Frontal cortex (tissue), 3 donors: ENCODE measurements at regions not wholly inside any gene's neighbourhood (a gene's known extent, or its start where the extent isn't known, plus 50 kb on each side); places are given as distances from the start of the nearest gene placed in this dataset.

Experiments
- DNase-seq, 2 donors: peaks; one replicate each; pipeline ENCODE4 v3.0.0; 2012; ENCODE audit warnings: low spot score in 2 of 2
- FAIRE-seq: peaks from 2 replicates; lab custom pipeline; 2012; peaks lifted over from hg19 to GRCh38; lab: Jason Lieb, UNC
- donor health status: control.
- donor health status: control.
- donor health status: control.

DNA sequence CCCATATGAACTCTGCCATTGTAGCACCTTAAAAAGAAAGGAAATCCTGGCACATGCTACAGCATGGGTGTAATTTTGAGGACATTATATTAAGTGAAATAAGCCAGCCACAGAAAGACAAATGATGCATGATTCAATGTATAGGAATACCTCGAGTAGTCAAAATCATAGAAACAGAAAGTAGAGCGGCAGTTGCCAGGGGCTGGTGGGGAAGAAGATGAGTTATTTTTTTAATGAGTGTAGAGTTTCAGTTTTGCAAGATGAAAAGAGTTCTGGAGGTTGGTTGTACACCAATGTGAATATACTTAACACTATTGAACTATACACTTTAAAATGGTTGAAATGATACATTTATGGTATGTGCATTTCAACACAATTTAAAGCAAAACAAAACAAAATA is 133.0 kb downstream of the ZDHHC21 start:
- DNase-seq (no peak), FAIRE-seq (no peak)

DNA sequence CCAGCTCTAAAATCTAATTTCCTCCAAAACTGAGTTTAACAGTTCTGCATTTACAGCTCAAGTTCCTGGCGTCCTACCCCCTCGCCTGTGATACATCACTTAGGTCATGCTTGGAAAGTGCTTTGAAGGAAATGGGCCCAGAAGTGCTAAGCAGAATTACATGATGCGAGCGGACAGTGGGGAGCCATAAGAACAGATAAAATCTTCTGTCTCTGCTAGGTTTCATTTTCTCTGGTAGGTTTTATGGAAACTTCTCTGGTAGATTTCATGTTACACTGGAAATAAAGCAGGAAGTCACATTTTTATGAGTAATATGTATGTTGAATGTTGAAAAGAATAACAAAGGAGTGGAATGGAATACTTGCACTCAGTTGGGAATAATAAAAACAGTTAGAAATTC is 138.3 kb downstream of the ZDHHC21 start:
- DNase-seq (no peak), FAIRE-seq (no peak)

DNA sequence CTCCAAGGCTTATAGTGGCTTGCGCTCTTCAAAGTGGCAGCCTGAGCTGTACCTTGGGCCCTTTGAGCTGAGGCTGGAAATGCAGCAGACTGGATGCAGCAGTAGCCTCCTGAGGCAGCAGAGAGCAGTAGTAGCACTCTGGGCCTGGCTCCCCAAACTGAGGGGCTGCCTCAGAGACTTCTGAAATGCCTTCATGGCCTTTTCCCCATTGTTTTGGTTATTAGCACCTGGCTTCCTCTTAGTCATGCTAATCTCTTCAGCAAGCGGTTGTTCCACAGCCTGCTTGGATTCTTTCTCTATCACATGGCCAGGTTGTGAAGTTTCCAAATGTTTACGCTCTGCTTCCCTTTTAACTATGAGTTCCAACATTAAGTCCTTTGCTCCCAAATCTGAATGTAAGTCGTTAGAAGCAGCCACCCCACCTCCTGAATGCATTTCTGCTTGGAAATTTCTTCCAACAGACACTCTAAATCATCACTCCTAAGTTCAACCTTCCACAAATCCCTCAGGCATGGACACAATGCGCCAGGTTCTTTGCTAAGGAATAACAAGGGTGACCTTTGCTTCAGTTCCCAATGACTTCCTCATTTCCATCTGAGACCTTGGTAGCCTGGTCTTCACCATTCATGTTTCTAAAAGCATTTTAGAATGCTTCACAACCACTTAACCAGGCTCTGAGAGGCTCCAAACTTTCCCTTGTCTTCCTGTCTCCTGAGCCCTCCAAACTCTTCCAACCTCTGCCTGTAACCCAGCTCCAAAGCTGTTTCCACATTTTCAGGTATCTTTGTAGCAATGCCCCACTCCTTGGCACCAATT is 145.8 kb downstream of the ZDHHC21 start:
- DNase-seq, result no peak
- FAIRE-seq, result no peak

DNA sequence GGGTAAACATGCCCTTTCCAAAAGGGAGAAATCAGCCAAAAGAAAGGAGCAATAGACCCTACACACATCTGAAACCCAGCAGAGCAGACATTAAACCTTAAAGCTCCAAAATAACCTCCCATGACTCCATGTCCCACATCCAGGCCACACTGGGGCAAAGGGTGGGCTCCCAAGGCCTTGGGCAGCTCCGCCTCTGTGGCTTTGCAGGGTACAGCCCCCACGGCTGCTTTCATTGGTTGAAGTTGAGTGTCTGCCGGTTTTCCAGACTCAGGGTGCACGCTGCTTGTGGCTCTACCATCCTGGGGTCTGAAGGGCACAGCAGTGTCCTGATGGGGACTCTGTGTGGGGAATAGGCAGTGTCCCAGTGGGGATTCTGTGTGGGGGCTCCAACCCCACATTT is 146.5 kb downstream of the ZDHHC21 start:
- FAIRE-seq (no peak), DNase-seq (no peak)

DNA sequence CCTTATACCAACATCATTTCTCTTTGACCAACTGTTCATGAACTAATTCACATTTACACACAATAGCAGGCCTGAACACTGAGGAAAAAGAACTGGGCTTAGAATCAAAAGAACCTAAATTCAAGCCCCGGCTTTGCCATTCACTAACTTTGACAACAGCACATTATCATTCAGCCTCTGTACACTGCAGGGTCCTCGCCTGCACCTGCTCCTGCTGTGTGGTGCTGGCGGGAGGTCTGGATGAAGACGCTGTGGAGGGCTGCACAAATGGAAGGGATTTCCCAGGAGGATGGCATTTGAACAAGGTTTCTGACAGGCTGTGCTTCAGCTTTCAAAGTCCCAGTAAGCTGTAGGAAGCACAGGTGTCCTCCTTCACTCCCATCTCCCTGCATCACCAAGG is 151.2 kb downstream of the ZDHHC21 start:
- FAIRE-seq (no peak), DNase-seq (no peak)

DNA sequence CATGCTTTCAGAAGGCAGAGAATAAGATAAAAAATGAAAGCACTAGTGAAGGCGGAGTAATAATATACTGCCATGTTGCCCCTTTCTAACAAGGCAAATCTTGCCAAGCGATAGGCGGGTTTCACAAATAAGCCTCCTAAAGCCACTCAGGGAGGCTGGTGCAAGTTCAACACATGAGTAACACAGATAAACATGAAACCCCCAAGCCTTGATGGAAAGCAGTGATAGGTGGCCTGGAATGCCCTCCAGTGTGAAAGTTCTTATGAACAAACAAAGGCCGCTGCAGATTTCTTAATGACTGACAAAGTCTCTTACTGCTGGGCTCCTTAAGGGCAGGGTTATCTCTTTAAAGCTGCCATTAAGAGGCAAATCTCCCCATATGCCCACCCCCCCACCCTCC is 154.7 kb downstream of the ZDHHC21 start:
- FAIRE-seq, result no peak

DNA sequence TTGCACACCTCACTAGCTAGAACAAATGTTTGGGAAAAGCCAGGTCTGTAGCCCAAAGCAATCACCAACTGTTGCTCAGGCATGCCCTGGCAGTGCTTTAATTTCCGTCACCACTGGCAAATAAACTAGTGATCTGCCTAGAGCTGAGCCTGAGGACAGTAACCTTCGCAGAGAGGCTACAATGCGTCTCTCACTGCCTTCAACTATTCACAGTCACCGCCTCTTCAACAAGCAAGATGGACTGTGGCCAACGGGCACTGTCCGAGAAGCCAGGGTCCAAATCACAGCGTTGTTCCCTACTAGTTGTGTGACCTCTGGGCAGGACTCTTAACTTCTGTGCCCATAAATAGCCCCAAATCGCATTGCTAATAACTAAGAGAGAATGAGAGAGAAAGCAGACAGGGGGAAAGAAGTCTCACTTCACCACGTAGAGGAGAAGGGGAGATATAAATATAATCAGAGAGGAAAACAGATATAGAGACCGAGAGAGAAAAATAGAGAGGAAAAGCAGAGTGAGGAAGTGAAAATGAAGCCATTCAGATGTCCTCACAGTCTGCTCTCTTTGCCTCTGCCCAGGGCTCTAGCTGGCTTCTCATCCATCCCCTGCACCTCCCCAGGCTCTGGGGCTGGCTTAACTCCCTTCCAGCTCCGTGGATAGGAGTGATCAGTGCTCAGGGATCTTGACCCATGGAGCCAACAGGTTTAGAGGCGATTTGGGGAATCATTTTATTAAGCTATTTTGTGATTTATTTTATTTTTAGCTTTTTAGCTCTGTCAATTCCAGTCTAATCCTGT is 157.9 kb downstream of the ZDHHC21 start:
- no peak for DNase-seq
- no peak for FAIRE-seq

More for the DNA sequence above, 154.7 kb downstream of the ZDHHC21 start:
- no peak for DNase-seq

DNA sequence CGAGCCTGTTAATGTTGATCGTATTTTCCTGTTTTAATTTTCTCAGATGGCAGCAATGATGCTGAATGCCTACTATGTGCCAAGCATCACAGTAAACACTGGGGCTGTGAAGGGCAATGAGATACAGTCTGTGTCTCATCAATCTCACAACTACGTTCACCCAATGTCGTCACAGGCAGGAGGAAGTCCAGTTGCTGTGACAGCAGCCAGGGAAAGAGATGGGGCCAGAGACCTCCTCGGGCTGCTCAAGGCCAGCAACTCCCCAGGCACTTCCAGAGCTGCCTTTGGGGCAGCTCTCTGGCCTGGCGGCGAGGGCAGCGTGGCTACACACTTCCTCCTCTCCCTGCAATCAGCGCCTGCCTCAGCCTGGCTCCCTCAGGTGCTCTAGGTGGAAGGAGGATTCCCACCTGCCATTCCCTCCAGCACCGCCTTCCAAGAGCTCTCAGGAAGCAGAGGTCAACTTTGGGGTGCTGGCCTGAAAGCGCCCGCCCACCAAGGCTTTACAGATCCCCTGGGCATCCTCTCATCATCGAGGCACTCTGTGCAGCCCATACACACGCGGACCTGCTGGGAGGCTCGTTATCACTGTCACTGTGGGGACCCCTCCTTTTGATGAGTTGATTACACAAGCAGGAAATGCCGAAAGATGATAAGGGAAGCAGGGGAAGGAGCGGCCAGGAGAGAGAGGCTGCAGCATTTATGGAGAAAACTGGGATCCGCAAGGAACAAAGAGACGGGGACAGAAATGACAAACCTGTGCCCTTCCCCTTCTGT is 159.2 kb downstream of the ZDHHC21 start:
- no peak for FAIRE-seq
- DNase-seq, result no peak

DNA sequence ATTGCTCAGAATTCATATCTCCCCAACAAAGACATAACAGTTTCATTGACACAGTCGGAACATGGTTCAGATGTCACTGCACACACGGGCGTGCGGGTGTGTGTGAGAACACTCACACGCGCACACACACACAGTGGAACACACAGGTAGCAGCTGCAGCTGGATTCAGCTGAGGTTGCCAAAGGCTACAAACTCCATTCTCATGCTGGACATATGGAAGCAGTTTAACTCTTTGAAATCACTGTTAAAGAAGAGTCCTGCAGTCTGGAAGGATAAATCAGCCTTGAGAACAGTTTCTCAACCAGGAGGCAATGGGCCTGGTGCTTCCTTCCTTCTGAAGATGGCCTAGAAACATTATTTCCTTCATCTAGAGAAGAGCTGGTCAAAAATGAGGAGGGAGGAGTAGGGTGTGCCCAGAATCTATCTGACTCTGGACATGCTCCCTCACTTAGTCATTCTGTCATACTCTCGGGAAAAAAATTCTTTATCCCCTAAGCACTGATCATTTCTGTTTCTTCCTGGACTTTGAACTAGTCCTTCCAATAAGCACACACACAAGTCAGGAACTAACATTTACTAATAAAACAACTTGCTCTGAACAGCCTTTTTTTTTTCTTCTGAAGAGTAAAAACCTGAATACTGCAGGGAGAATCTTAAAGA is 160.6 kb downstream of the ZDHHC21 start:
- DNase-seq (no peak), FAIRE-seq (no peak)

DNA sequence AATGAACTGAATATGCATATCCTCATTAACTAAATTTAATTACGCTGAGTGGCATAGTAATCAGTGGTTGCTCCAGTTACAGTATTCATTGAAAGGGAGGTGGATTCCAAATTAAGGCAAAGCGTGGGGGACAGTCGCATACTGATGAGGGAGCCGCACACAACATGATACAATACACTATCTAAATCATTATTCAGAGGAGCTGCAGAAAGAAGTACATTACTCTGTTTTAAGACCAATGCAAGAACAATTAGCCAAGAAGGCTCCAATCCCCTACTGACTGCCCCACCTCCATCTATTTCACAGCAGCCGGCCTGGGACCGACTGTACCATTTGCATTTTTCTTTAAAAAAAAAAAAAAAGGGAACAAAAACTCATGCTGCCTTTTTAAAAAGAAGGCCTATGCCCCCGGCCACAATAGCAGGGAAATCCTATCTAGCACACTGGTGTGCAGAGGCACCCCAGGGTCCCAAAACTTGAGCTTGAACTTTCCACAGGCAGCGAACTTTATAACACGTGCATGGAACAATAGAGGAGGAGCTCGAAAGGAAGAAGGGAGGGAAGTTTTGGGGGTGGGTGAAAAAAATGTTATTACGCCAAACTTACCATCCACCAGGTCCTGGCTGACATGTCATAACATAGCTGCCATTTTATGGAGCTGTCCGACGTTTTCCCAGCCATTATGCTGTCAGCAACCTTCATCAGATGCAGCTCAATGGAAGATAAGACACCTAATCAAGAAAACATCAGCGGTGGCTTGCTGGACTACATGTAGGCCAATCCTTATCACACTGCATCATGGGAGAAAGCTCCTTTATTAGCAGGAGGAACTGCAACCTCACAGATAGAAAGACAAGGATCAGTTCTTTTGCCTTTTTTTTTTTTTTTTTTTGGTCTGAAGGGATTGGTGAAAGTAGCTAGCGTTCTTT is 161.6 kb downstream of the ZDHHC21 start:
- FAIRE-seq, result no peak
- DNase-seq, result no peak

DNA sequence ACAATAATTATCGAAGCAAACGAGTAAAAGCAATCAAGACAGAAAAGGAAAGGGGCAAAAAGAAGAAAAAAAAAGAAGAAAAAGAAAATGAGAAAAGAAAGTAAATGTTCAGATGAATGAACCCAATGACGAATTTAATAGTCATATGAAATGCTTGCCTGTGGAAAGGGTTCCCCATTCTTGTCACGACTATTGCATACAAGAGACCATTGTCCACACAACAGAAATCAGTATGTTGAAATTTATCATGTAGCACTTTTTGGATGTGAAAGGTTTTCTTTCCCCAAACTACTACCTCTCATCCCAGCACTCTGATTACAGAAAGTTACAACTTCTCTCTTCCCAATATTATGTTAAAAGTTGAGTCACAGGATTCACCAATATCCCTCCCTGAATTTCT is 162.4 kb downstream of the ZDHHC21 start:
- no peak for DNase-seq
- FAIRE-seq, result no peak

DNA sequence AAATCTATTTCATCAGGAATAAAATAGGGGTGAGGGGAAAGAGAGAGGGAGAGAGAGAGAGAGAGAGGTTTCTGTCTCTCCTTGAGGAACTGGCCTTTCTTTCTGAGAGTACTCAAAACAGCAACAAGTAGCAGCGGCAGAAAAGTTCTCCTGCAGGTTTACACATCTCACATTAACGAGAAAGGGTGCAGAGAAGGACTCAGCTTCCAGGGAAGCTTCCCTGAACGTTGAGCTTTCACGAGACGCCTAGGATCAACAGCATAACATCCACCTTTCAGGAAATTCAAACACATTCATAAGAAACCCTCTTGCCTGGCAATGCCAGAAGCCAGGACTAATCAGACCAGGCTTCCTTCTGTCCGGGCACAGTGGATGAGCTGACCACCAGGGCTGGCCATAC is 162.9 kb downstream of the ZDHHC21 start:
- FAIRE-seq, result no peak
- no peak for DNase-seq

DNA sequence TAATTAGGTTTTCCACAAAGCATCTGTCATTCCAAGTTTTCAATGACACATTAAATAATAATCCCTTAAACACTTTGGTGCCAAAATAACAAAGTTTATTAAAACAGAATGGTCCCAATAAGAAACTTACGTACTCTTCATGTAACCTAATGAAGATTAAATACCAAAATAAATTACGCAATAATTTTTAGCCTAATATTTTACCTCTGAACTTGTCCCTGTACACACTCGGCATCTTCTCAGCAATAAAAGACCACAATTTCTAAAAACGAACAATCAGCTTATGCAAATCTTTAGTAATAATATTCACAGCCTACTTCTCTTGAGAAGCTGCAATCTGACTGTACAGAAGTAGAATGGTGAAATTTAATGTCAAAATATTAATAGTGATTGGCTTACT is 163.6 kb downstream of the ZDHHC21 start:
- FAIRE-seq, result no peak

DNA sequence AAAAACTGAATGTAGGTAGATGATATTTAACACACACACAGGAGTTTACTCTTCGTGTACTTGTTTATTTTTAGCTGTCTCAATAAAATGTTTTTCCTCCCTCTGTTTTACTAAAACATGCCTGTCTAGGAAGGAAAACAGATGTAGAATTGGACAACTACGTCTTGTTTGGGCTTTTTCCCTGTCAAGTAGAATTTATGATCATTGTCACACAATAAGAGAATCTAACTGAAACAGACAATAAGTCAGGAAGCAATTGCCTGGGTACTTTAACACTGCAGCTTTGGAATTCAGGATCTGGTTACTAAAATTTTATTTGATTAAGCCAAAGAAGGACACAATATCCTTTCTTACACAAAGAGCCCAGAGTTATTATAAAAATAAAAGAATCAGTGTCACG is 164.2 kb downstream of the ZDHHC21 start:
- FAIRE-seq, result no peak
- no peak for DNase-seq

More for the DNA sequence above, 163.6 kb downstream of the ZDHHC21 start:
- DNase-seq, result no peak

DNA sequence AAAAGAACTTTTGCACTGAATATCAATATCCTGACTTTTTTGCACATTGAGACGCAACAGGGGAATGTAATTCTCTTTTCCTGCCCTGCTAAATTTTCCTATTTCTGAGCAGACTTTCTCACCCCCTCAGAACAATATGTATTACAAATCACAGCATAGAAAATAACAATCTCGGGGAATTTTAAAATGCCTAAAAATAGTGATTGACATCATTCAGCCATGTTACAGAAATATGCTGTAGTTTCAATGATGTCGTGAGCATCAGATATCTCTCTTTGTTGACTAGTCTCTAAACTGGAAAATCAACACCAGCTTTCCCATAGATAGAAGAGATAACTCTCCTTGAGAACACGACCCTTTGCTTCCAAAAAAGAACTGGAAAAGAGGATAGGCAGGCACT is 166.7 kb downstream of the ZDHHC21 start:
- FAIRE-seq, result no peak
- no peak for DNase-seq

DNA sequence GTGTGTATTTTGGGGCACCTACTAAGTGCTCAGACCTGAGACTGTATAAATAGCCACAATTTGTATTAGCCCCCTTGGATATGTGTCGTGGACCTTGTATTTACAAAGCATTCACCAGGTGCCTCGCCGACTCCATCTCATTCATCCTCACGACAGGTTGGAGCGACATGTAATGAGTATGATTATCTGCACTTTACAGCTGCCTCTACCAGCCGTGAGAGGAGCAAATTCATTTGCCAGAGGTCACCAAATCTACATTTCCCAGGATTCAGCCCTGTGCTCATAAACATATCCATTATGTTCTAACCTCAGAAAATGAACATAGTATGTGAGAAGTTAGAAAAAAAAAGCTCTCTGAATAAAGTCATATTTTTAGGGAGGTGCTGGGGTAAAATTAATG is 167.4 kb downstream of the ZDHHC21 start:
- FAIRE-seq (no peak), DNase-seq (no peak)

DNA sequence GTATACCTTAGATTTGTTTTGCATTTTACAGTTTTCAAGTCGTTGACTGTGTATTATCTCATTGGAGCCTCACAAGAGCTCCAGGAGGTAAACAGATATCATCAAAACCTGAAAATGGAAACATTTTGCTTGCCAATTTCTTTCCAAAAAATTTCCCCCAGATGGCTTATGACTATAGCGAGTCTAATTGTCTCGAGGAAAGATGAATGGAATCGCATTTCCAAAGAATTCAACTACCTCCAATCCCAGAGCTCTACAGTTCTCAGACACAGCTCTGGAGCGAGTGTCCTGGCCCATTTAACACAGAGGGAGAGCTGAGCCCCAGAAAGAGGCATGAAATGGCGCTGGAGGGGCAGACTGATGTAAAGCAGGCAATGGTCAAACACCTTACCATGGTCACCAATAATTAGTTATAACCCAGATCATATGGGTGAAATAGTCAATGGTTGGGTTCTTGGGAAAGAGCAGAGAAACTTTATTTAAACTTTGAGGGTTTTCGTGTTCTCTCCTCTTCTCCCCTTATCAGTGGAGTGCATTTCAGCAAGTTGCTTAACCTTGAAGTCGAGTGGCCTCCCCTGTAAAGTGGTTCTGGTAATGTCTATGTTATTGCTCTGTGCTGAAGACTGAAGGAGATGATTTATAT is 168.2 kb downstream of the ZDHHC21 start:
- DNase-seq (no peak), FAIRE-seq (no peak)

DNA sequence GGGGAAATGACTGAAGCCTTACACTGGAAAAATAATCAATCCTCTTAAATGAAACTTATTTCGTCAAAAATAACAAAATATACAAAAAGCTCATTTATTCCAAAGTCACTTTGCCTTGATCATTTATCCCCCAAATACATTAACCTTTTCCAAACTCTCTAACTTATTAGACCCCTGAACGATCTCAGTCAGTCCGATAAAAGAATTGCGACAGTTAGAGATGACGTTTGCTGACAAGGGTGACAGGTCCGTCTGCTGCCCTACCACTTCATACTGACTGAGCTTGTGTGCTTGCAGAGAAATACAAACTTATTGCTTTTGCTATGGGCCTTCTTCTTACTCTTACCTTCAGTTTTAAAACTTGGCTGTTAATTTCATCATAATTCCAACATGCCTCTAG is 169.7 kb downstream of the ZDHHC21 start:
- no peak for FAIRE-seq
- DNase-seq, result no peak
